SK-N-SH (cell line): ENCODE measurements at regions not wholly inside any gene's neighbourhood (a gene's known extent, or its start where the extent isn't known, plus 50 kb on each side); places are given as distances from the start of the nearest gene placed in this dataset.

Experiments used
- CTCF ChIA-PET: fragments of 300-600, 350-600 bp; formaldehyde crosslinking; extraction: SDS; loops from one replicate; lab custom pipeline; 2021; lab: Yijun Ruan, JAX
- POLR2A ChIA-PET: fragments of 350-600 bp; sonication (Branson Sonifier 250); formaldehyde crosslinking; extraction: SDS; loops from one replicate; lab custom pipeline; 2020; ENCODE audit warnings: antibody characterized with exemption, inconsistent platforms; lab: Yijun Ruan, JAX
- DNase-seq: peaks from one replicate; pipeline ENCODE4 v3.0.0; 2012
- H2AFZ ChIP-seq: fragments of 200-600 bp; sonication (generic); 2 replicates; pipeline ENCODE4 v1.8.1; 2016; ENCODE audit warnings: antibody characterized with exemption, mild to moderate bottlenecking, low read depth
- H3F3A ChIP-seq: fragments of 200-600 bp; sonication (generic); replicated peaks from 2 replicates; pipeline ENCODE3; 2016; ENCODE audit warnings: antibody characterized with exemption, mild to moderate bottlenecking; ENCODE audit not compliant: insufficient read depth
- H3K27ac ChIP-seq, 2 experiments: fragments of 200-500 bp in 1 of 2; fragments of 200-600 bp in 1 of 2; sonication (Bioruptor generic) in 1 of 2; sonication (generic), shearing (Covaris generic) in 1 of 2; 2 replicates each; pipeline versions ENCODE4 v1.5.1 to v1.6.1; 2014 to 2016; ENCODE audit warnings: low read depth in 2 of 2, inconsistent platforms in 1 of 2, low read length in 1 of 2, mild to moderate bottlenecking in 1 of 2, mixed read lengths in 1 of 2
- H3K27me3 ChIP-seq: fragments of 200-600 bp; sonication (generic), shearing (Covaris generic); 2 replicates; pipeline ENCODE4 v1.6.1; 2016; ENCODE audit warnings: mixed run types; ENCODE audit not compliant: insufficient read depth
- H3K36me3 ChIP-seq, 2 experiments: fragments of 200-500 bp in 1 of 2; fragments of 200-600 bp in 1 of 2; sonication (Bioruptor generic) in 1 of 2; sonication (generic) in 1 of 2; replicated peaks in 1 of 2; 2 replicates each; pipeline versions ENCODE3 to v1.5.1; 2014 to 2016; ENCODE audit warnings: low read length in 1 of 2, mild to moderate bottlenecking in 1 of 2; ENCODE audit not compliant: insufficient read depth in 2 of 2, control insufficient read depth in 1 of 2
- H3K4me1 ChIP-seq, 2 experiments: fragments of 200-500 bp in 1 of 2; fragments of 200-600 bp in 1 of 2; sonication (Bioruptor generic) in 1 of 2; sonication (generic), shearing (Covaris generic) in 1 of 2; 2 replicates each; pipeline versions ENCODE4 v1.5.1 to v1.6.1; 2014 to 2016; ENCODE audit warnings: low read depth in 1 of 2, low read length in 1 of 2, mixed run types in 1 of 2; ENCODE audit not compliant: insufficient read depth in 2 of 2, control insufficient read depth in 1 of 2
- H3K4me2 ChIP-seq: fragments of 200-600 bp; sonication (generic), shearing (Covaris generic); 2 replicates; pipeline ENCODE4 v1.6.1; 2017; ENCODE audit warnings: mixed run types
- H3K4me3 ChIP-seq, 2 experiments: fragments of 200-500 bp in 1 of 2; fragments of 200-600 bp in 1 of 2; sonication (Bioruptor generic) in 1 of 2; sonication (generic), shearing (Covaris generic) in 1 of 2; 2 replicates each; pipeline versions ENCODE4 v1.5.1 to v1.8.1; 2014 to 2016; ENCODE audit warnings: low read depth in 2 of 2, inconsistent platforms in 1 of 2, low read length in 1 of 2, mild to moderate bottlenecking in 1 of 2, mixed read lengths in 1 of 2, moderate library complexity in 1 of 2
- H3K79me2 ChIP-seq: fragments of 200-600 bp; sonication (generic); 2 replicates; pipeline ENCODE4 v1.8.1; 2017; ENCODE audit warnings: mild to moderate bottlenecking; ENCODE audit not compliant: insufficient read depth
- H3K9ac ChIP-seq: fragments of 200-600 bp; sonication (generic); 2 replicates; pipeline ENCODE4 v1.6.1; 2017; ENCODE audit warnings: mixed run types
- H3K9me2 ChIP-seq: fragments of 200-600 bp; sonication (generic); 2 replicates; pipeline ENCODE4 v1.6.1; 2017; ENCODE audit warnings: mixed run types
- H3K9me3 ChIP-seq: fragments of 200-600 bp; sonication (generic); 2 replicates; pipeline ENCODE4 v1.6.1; 2017; ENCODE audit warnings: mixed run types, mild to moderate bottlenecking, moderate library complexity
- H4K20me1 ChIP-seq: fragments of 200-600 bp; sonication (generic); 2 replicates; pipeline ENCODE4 v1.6.1; 2017; ENCODE audit warnings: mild to moderate bottlenecking, mixed run types; ENCODE audit not compliant: insufficient read depth
- CHD2 ChIP-seq: fragments of 150-350 bp; IDR thresholded peaks from 2 replicates; pipeline ENCODE4 v1.6.1; 2018; ENCODE audit warnings: low read length; ENCODE audit not compliant: partially characterized antibody
- EP300 ChIP-seq, 2 experiments: IDR thresholded peaks; 2 replicates each; pipeline versions ENCODE4 v1.4.0 to v1.6.1; 2012; ENCODE audit warnings: borderline replicate concordance in 1 of 2, low read depth in 1 of 2, low read length in 1 of 2
- EZH2phosphoT487 ChIP-seq: fragments of 200-600 bp; sonication (generic); IDR thresholded peaks from 2 replicates; pipeline ENCODE4 v1.6.1; 2017; ENCODE audit warnings: low read depth, mixed run types, mild to moderate bottlenecking, antibody characterized with exemption, moderate library complexity, borderline replicate concordance
- FOXJ3 ChIP-seq: sonication (generic); formaldehyde crosslinking; IDR thresholded peaks from 2 replicates; pipeline ENCODE4 v1.5.1; 2020; ENCODE audit warnings: mild to moderate bottlenecking, missing genetic modification reagents
- FOXM1 ChIP-seq: IDR thresholded peaks from 2 replicates; pipeline ENCODE4 v1.4.0; 2012; ENCODE audit warnings: low read depth, mild to moderate bottlenecking
- GATA2 ChIP-seq: sonication (generic); formaldehyde crosslinking; IDR thresholded peaks from 2 replicates; pipeline ENCODE4 v1.5.0; 2020; ENCODE audit warnings: mild to moderate bottlenecking, missing genetic modification reagents
- JUND ChIP-seq: IDR thresholded peaks from 2 replicates; pipeline ENCODE4 v1.4.0; 2012
- MAX ChIP-seq: IDR thresholded peaks from 2 replicates; pipeline ENCODE4 v1.4.0; 2012; ENCODE audit warnings: low read depth
- MEF2A ChIP-seq: IDR thresholded peaks from 2 replicates; pipeline ENCODE4 v1.4.0; 2012; ENCODE audit warnings: low read depth, borderline replicate concordance
- NFIC ChIP-seq: IDR thresholded peaks from 2 replicates; pipeline ENCODE4 v1.4.0; 2012; ENCODE audit warnings: borderline replicate concordance
- PBX3 ChIP-seq: IDR thresholded peaks from 2 replicates; pipeline ENCODE4; 2012
- POLR2AphosphoS5 ChIP-seq: IDR thresholded peaks from 2 replicates; pipeline ENCODE4 v1.6.1; 2012; ENCODE audit warnings: low read depth, low read length
- RAD21 ChIP-seq: IDR thresholded peaks from 2 replicates; pipeline ENCODE4 v1.6.1; 2012; ENCODE audit warnings: mild to moderate bottlenecking, low read length
- RCOR1 ChIP-seq: fragments of 150-350 bp; IDR thresholded peaks from 2 replicates; pipeline ENCODE4 v1.6.1; 2017; ENCODE audit warnings: antibody characterized with exemption, low read length
- RFX5 ChIP-seq: IDR thresholded peaks from 2 replicates; pipeline ENCODE4 v1.6.1; 2012; ENCODE audit warnings: mild to moderate bottlenecking, improper control_type of control experiment, low read length
- RXRA ChIP-seq: IDR thresholded peaks from 2 replicates; pipeline ENCODE4 v1.4.0; 2012; ENCODE audit warnings: low read depth, mild to moderate bottlenecking, borderline replicate concordance
- SMC3 ChIP-seq: IDR thresholded peaks from 2 replicates; pipeline ENCODE4 v1.6.1; 2012; ENCODE audit warnings: low read depth, low read length, improper control_type of control experiment
- TEAD4 ChIP-seq: IDR thresholded peaks from 2 replicates; pipeline ENCODE4 v1.4.0; 2012; ENCODE audit warnings: mild to moderate bottlenecking, borderline replicate concordance; ENCODE audit not compliant: insufficient read depth
- USF2 ChIP-seq: fragments of 150-350 bp; IDR thresholded peaks from 2 replicates; pipeline ENCODE4 v1.6.1; 2017; ENCODE audit warnings: antibody characterized with exemption, low read length, low read depth, borderline replicate concordance
- YY1 ChIP-seq: IDR thresholded peaks from 2 replicates; pipeline ENCODE4 v1.4.0; 2012; ENCODE audit warnings: low read depth, mild to moderate bottlenecking
- WGBS: methylation state at CpG from one replicate; pipeline ENCODE4 v1.1.6; 2017; ENCODE audit warnings: low lambda C conversion rate; 5-methylcytosine and 5-hydroxymethylcytosine counted together
- TF ChIP-seq, protein P1 (sequence below): fragments of 200-600 bp; sonication (generic); IDR thresholded peaks from 2 replicates; pipeline ENCODE4 v1.6.1; 2017; ENCODE audit warnings: antibody characterized with exemption, mild to moderate bottlenecking, moderate library complexity

DNA sequence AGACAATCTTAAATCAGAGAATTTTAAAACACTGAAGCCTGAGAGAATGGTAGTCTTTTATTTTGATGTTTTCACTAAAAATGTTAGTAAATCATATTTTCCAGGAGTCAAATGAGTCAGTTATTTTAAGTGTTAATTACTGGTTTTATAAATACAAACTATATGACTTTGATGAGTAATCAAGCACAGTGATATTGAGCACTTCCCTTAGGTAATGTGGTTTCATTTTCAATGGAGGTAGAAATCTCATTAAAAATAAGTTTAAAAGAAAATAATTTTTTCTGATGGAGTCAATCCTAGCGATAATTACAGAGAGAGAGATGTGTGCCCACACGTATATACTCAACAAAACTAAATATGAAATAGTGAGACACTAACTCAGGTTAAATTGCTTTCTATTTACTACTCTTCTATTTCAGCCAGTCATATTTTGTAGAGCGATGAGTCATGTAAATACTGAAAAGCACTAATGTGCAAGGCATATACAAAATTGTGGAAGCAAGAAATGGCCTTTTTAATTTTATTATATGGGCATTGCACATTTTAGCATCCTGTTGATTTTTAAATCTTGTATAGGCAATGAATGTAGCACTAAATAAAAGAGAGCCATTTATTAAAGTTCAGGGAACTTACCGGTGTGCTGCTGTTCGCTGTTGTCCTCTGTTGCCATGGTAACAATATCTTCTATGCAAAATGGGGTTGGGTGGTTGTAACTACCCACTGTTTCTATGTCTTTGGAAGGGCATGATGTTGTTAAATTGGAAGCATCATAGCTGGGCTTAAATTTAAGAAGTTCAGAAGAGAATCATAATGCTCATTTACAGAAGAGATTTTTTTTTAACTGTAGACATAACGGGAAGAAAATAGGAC, 513.7 kb downstream of the TLL1 start:
- Histone ChIP-seq H3K9ac (no peak overlapping the region), H3K9me3 (no peaks in the 10 kb centered on the region), H3K4me1 (no peaks in the 10 kb centered on the region)
- WGBS = 39% methylated on average over 6 of the region's 6 CpGs
- TF ChIP-seq RFX5 (no peak), EP300 (IDR thresholded peaks at IDR 0.05; ENCODE audit: borderline replicate concordance in 1 of 2, low read depth in 1 of 2, low read length in 1 of 2) (no peak), FOXM1 (no peak), EZH2phosphoT487 (no peak), MAX (no peak), GATA2 (CRISPR knock-in tag) (no peak), RXRA (no peak), MEF2A (no peak), FOXJ3 (CRISPR knock-in tag) (no peak), JUND (no peak), CHD2 (no peak), POLR2AphosphoS5 (no peak), RAD21 (no peak), TEAD4 (no peak)
- TF ChIP-seq, all 33 proteins: peak for 0
- DNase-seq = no peak
- H3K27ac ChIP-seq = no peak overlapping the region
- H3K4me3 ChIP-seq = no peak overlapping the region
- no peak overlapping the region for H2AFZ ChIP-seq
- CTCF ChIA-PET = no interaction called here
- H3F3A ChIP-seq = no peaks in the 10 kb centered on the region
- H4K20me1 ChIP-seq = no peaks in the 10 kb centered on the region
- H3K4me2 ChIP-seq = no peak overlapping the region
- no peaks in the 10 kb centered on the region for H3K36me3 ChIP-seq
- POLR2A ChIA-PET = no interaction called here
- no peaks in the 10 kb centered on the region for H3K9me2 ChIP-seq
- no peaks in the 10 kb centered on the region for H3K79me2 ChIP-seq
- H3K27me3 ChIP-seq = no peaks in the 10 kb centered on the region

DNA sequence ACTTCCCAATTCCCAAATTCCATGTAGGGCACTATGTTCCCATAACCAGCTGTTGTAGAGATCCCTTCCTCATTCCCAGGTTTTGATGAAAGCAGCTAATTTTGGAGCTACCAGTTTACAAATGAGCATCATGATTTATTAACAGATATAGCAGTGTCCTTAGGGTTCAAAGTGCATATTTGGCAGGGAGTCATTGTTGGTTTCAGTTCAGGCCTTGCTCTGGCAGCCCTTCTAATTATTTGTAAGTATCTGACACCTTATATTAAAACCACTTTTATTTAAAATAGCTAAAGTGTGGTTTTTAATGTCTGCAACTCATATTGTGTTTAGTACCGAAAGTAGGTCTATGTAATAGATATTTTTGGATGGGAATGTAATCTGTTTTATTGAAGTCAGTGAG, 518.5 kb downstream of the TLL1 start:
- Histone ChIP-seq H3K4me3 (no peak overlapping the region), H3K4me1 (no peaks in the 10 kb centered on the region), H3K27ac (no peak overlapping the region), H3K9ac (no peak overlapping the region), H3K9me3 (no peaks in the 10 kb centered on the region), H3K27me3 (no peaks in the 10 kb centered on the region), H3K4me2 (no peak overlapping the region), H3F3A (no peaks in the 10 kb centered on the region), H3K79me2 (no peaks in the 10 kb centered on the region), H3K36me3 (no peaks in the 10 kb centered on the region), H3K9me2 (no peaks in the 10 kb centered on the region), H4K20me1 (no peaks in the 10 kb centered on the region), H2AFZ (no peak overlapping the region)
- CTCF ChIA-PET = no interaction called here
- no peak for DNase-seq
- POLR2A ChIA-PET = no interaction called here
- 28% methylated on average over 1 of the region's 1 CpG for WGBS
- no peak for TF ChIP-seq GATA2 (CRISPR knock-in tag)
- TF ChIP-seq USF2 = no peak
- no peak for TF ChIP-seq RCOR1
- TF ChIP-seq EZH2phosphoT487 = no peak
- no peak for TF ChIP-seq CHD2
- TF ChIP-seq, protein P1, sequence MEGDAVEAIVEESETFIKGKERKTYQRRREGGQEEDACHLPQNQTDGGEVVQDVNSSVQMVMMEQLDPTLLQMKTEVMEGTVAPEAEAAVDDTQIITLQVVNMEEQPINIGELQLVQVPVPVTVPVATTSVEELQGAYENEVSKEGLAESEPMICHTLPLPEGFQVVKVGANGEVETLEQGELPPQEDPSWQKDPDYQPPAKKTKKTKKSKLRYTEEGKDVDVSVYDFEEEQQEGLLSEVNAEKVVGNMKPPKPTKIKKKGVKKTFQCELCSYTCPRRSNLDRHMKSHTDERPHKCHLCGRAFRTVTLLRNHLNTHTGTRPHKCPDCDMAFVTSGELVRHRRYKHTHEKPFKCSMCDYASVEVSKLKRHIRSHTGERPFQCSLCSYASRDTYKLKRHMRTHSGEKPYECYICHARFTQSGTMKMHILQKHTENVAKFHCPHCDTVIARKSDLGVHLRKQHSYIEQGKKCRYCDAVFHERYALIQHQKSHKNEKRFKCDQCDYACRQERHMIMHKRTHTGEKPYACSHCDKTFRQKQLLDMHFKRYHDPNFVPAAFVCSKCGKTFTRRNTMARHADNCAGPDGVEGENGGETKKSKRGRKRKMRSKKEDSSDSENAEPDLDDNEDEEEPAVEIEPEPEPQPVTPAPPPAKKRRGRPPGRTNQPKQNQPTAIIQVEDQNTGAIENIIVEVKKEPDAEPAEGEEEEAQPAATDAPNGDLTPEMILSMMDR = no peak
- no peak for TF ChIP-seq TEAD4
- TF ChIP-seq PBX3 = no peak
- TF ChIP-seq YY1 = no peak
- TF ChIP-seq SMC3 = no peak
- TF ChIP-seq NFIC = no peak
